Fibroblast of villous mesenchyme (primary cell): ENCODE measurements at regions not wholly inside any gene's neighbourhood (a gene's known extent, or its start where the extent isn't known, plus 50 kb on each side); places are given as distances from the start of the nearest gene placed in this dataset.
A peak's percentile ranks its signal among the peaks of the same experiment; 100 is the strongest.

Experiments used
- DNase-seq: peaks from one replicate; pipeline ENCODE4 v3.0.0-alpha.2; 2010; ENCODE audit warnings: low read depth
- H3K4me3 ChIP-seq: 2 replicates; pipeline ENCODE4 v1.5.1; 2011; ENCODE audit warnings: low read depth, mild to moderate bottlenecking, low read length
- CTCF ChIP-seq: IDR thresholded peaks from 2 replicates; pipeline ENCODE4 v1.5.1; 2012; ENCODE audit warnings: low read depth, mild to moderate bottlenecking, low read length; ENCODE audit not compliant: insufficient read depth

DNA sequence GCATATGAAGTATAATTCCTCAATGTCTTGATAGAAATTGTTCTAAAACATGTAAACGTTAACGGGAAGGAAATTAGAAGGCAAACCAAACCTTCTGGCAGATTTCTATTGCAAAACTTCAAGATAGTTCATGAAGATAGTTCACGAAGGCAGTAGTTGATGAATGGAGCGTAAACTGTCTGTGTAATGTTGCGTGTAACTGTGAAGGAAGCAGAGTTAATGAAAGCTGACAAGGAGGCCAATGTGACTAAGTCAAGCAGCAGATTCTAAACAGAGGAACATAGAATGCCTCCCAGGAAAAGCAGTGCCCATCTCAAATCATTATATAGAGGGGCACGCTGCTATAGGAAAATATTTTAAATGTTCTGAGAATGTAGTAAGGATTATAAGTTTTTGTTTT is 659.7 kb upstream of the IGFBP3 start:
- no peak overlapping the region for H3K4me3 ChIP-seq
- no peak for TF ChIP-seq CTCF
- DNase-seq = no peak

DNA sequence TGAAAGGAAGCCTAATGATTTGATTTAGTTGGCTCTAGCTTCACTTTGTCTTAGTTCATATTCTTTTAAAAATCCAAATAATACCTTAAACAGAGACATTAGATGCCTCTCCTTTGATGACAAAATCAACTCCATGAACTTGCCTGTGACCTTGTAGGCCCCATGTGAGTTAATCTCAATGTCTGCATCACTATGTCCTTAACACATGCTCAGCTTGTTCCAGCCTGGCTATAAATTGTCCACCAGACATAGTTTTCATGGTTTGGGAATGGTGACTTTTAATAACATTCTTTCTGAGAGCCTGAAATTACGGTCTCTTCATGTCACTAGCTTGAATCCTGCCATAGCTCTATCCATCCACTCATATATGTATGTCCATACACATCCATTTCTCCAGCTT is 656.3 kb upstream of the IGFBP3 start:
- no peak overlapping the region for H3K4me3 ChIP-seq
- DNase-seq = no peak
- no peak for TF ChIP-seq CTCF

GRCh38 chr7:46576950-46577349 is 655.9 kb upstream of the IGFBP3 start:
- peak; percentile 79 for DNase-seq
- no peak for TF ChIP-seq CTCF
- no peak overlapping the region for H3K4me3 ChIP-seq

DNA sequence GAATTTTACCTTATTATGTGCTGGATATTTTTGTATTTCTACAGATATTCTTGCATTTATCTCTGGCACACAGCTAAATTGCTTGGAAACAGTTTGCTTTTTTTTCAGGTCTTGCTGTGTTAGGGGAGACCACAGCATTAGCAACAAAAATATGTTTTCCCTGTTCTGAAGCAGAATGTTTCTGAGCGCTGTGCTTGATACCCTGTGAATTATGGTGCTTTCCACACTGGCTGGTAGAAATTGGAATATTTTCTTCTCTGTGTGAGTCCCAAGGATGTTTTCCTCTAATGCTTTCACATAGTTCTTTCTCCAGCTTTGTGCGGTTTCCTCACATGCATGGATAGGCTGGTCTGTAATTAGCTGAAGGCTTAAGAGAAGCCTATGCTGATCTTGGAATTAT is 651.6 kb upstream of the IGFBP3 start:
- no peak overlapping the region for H3K4me3 ChIP-seq
- no peak for DNase-seq
- TF ChIP-seq CTCF = no peak

GRCh38 chr7:46571996-46572395 is 650.9 kb upstream of the IGFBP3 start:
- no peak for DNase-seq
- no peak for TF ChIP-seq CTCF
- no peak overlapping the region for H3K4me3 ChIP-seq

DNA sequence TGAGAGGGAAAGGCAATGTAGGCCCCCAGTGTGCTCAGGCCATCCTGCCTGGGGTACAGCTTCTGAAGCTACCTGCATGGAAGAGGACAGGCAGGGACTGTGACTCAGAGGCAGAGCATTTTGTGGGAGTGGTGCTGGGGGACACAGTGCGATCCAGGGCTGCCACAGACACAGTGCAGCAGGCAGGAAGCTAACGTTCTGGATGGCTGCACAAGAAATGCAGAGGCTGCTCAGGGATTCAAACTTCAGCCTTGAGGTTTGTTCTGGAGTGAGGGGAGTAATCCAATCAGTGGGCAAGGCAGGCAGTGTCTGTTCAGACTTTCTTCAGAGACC is 648.0 kb upstream of the IGFBP3 start:
- H3K4me3 ChIP-seq = no peak overlapping the region
- TF ChIP-seq CTCF = no peak
- no peak for DNase-seq

DNA sequence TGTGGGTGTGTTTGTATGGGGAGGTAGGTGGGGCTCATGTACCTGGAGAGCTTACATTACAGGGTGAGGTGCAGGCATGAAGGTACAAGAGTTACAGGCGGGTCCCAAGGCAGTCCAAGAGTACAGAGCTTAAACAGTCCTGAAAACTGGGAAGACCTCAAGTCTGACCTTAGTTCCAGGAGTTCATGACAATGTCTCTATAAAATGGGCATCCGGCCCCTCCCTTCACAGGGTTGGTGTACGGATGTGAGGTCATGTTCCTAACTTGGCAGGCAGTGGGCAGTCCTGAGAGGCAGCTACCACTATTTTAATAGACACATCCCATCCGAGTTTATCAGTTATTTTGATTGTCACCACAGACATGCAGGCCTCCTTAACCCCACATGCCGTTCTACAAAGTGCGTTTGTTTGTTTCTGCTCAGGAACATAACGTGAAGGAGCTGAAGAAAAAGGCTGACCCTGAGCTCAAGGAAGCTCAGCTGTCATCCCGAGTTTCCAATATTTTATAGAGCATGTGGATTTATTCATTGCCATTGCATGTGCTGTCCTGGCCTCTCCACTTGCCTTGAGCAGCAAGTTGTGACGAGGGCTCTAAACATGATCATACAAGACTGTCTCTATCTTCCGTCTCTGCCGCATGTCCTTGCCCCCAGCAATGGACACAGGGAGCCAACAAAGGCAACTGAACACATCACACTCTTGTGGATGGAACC is 647.5 kb upstream of the IGFBP3 start:
- DNase-seq = no peak
- no peak for TF ChIP-seq CTCF
- no peak overlapping the region for H3K4me3 ChIP-seq
